HG02623 (cell line): ENCODE measurements at regions not wholly inside any gene's neighbourhood (a gene's known extent, or its start where the extent isn't known, plus 50 kb on each side); places are given as distances from the start of the nearest gene placed in this dataset.

Experiments
- ATAC-seq: cut with Tn5 transposase; IDR thresholded peaks from one replicate; pipeline ENCODE4 v1.9.1; 2021; ENCODE audit warnings: moderate library complexity; ENCODE audit not compliant: unreplicated experiment

- ATAC-seq = no peak
These were observed 1489.8 kb downstream of the STIM2 start for GRCh38 chr4:28350485-28350884.

- no peak for ATAC-seq
These were observed 1490.5 kb downstream of the STIM2 start for GRCh38 chr4:28351102-28351501.

DNA sequence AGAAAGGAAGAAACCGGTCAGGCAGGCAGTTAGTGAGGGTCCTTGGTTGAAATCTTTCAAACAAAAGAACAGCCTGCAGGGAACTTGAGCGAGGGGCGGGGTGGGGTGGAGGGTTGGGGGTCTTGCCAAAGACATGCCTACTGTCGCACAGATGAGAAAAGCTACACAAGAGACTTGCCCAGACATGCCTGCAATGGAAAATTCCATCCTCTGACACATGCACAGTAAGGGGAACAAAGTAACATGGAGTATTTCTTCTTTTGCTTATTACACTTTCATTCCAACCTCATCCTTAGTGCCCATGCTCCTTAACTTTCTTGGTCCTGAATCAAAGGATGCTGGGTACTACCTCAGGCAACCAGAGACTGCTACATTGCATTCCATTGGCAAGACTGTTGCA is 1491.2 kb downstream of the STIM2 start:
- no peak for ATAC-seq

DNA sequence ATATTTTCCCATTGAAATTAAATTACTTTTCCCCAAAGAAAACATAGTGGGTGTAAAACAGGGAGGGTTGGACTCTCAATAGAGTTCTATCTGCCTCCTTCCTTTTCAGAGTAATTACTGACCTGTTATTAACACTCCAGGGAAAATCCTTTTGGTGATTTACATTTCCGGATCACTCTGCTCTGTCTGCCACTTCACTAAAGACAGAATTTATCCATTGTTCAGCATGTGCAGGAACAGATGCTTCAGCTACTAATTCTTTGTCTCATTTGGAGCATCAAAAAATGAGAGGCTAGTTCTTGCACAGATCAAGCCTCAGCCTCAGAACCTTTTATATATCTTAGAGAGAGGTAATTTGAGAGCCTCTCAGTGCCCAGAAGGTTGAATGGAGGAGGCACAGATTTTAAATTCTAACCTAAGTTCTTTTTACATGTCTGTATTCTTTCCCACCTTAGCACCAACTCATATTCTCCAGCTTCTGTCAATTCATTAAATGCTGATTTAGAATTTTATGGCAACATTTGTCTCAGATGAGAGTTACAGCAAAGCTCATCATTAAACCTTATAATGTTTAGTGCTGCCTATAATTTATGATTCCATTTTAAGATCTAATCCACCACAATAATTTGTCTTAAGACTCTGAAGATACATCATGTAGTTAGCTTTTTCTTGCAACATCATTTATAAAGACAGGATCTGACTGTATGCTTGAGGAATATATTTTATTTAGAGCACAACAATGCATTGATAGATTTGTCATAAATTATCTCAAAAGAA is 1494.4 kb downstream of the STIM2 start:
- no peak for ATAC-seq

- no peak for ATAC-seq
These were observed 1497.3 kb downstream of the STIM2 start for GRCh38 chr4:28357990-28358389.

- no peak for ATAC-seq
These were observed 1498.0 kb downstream of the STIM2 start for GRCh38 chr4:28358606-28359005.

GRCh38 chr4:28360681-28361080 is 1500.0 kb downstream of the STIM2 start:
- no peak for ATAC-seq

DNA sequence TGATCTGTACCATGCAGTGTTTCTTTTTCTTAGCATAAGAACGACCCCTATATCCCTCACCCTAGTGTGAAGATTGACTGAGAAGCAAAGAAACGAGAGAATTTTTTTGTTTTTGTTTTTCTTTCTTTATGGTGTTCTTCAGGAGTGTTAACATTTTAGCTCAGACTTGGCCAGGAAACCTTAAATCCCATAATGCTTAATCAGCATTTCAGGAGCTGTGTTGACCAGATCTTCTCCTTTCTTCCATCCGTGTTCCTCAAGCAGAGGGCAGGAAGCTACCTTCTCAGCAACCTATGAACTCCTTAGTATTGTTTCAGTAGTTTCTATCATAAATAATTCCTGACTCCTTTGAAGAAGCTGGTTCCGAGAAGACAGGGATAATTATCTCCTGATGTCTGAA is 1501.5 kb downstream of the STIM2 start:
- no peak for ATAC-seq

DNA sequence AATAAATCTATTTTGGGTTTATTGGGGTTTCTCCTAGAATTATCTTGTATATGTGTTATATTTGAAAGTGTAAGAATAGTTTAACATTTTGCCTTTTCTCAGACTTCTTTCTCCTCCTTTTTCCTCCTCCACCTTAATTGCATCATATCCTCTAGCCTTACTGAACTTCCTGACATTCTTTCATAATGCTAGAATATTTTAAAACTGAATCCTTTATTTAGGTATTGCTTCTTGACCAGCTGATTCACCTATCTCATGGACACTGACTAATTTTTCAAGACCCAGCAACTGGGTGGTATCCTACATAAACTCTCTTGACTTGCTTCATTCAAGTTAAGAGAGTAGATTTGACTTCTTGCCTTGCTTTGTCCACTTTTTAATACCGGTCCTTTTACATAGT is 1508.9 kb downstream of the STIM2 start:
- no peak for ATAC-seq

DNA sequence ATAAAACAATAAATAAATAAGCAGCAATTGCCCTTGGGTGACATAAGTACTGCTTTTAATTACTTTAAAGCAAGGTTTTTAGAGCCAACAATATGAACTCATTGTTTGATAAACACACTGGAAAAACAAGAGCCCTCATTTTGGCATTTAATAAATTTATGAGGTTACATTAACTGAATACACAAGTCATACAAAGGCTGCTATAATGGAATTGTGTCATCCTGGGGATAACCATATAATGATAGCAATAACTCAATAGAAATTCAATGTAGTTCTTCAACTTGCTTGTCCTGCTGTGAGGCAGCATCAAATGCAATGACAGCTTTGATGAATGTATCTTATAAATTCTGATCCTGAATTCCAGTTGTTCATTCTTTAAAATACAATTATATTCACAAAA is 1512.5 kb downstream of the STIM2 start:
- ATAC-seq = no peak

- ATAC-seq = no peak
These were observed 1513.0 kb downstream of the STIM2 start for GRCh38 chr4:28373601-28374000.

DNA sequence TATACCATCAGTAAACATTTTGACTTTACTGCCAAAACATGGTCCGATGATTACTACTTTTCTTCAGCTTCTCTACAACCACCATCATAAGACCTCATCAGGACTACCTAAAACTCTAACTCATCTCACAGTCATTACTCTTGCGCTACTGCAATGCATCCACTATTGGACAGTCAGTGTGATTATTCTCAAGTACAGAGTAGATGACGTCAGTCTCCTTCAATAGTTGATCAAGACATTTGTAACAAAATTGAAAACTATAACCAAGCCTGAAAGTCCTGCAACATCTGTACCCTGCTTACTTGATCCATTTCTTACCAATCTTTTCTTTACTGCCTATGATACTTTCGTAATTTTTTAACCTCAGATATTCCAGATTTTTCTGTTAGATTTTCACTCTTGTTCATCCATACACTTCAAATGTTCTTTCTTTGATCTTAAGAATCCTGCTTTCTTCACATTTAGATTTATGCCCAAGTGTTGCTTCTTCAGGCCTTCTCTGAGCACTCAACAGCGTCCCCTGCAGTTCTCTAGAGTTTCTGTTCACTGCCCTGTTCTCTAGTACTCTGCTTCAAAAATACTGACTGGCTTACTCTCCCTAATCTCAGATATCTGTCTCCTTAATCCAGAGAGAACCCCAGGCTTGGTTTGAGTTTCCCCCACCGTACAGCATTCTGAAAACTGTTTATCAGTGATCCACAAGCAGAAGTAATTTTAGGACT is 1517.6 kb downstream of the STIM2 start:
- ATAC-seq = no peak

DNA sequence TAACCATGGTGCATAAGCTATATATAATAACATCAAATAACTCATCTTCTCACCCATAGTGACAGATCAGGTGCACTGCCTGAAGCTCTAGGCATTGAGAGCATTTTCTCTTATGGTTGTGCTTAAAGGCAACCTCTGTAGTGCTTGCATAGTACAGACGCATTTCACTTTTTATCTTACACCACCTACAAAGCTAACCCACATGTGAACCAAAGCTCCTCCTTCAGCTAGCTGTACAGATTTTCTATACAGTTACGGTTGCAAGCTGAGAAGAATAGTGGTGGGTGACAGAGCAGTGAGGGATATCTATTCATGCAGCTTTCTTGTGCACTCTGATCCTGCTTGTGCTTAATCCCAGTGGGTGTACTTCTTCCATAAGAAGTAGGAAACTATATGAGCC is 1525.2 kb downstream of the STIM2 start:
- ATAC-seq = no peak

DNA sequence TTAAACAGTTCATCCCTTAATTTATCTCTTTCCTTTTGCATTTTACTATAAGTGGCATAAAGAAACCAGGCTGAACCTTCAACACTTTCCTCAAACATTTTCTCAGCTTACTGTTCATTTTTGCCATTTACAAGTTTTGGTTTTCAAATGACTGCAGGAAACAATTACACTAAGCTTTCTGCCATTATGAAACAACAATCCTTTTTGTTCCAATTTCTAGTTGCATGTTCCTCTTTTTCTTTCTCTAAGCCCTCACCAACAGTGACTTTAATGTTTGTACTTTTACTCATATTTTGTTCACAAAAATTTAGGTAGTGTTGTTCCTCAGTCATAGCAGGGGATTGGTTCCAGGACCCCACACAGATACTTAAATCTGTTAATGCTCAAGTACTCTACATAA is 1526.1 kb downstream of the STIM2 start:
- ATAC-seq = no peak

DNA sequence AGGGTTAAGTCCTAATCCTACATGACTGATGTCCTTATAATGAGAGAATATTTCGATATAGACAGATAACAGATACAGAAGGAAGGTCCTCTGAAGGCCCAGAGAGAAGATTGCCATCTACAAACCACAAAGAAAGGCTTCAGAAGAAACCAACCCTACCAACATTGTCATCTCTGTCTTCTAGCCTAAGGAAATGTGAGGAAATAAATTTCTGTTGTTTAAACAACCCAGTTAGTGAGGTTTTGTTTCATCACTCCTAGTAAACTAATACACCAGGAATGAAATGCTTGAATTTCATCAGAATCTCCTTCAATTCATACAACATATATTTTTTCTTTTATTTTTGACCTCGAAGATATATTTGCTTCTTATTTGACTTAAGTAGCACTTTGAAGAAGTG is 1527.8 kb downstream of the STIM2 start:
- ATAC-seq = no peak

GRCh38 chr4:28391877-28392276 is 1531.2 kb downstream of the STIM2 start:
- no peak for ATAC-seq

- ATAC-seq = no peak
These were observed 1542.1 kb downstream of the STIM2 start for GRCh38 chr4:28402751-28403150.

- ATAC-seq = no peak
These were observed 1560.6 kb downstream of the STIM2 start for GRCh38 chr4:28421221-28421620.

- no peak for ATAC-seq
These were observed 1565.6 kb downstream of the STIM2 start for GRCh38 chr4:28426251-28426650.

DNA sequence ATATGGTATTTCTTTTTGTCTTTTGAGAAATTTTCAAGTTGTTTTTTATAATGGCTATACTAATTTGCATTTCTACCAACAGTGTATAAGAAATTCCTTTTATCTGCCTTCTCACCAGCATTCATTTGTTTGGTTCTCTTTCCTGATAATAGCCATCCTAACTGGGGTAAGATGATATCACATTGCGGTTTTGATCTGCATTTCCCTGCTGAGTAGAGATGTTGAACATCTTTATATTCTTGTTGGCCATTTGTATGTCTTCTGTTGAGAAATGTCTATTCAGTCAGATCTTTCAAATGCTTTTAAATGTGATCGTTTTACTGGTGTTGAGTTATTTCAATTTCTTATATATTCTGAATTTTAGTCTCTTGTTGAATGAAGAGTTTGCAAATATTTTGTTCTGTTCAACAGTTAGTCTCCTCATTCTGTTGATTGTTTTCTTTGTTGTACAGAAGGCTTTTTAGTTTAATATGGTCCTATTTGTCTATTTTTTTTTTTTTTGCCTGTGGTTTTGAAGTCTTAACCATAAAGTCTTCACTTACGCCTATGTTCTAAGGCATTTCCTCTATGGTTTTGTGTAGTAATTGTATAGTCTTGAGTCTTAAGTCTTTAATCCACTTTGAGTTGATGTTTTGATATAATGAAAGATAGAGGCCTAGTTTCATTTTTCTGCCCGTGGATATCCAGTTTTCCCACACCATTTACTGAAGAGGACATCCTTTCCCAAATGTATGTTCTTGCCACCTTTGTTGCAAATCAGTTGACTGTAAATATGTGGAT is 1566.9 kb downstream of the STIM2 start:
- ATAC-seq = no peak

DNA sequence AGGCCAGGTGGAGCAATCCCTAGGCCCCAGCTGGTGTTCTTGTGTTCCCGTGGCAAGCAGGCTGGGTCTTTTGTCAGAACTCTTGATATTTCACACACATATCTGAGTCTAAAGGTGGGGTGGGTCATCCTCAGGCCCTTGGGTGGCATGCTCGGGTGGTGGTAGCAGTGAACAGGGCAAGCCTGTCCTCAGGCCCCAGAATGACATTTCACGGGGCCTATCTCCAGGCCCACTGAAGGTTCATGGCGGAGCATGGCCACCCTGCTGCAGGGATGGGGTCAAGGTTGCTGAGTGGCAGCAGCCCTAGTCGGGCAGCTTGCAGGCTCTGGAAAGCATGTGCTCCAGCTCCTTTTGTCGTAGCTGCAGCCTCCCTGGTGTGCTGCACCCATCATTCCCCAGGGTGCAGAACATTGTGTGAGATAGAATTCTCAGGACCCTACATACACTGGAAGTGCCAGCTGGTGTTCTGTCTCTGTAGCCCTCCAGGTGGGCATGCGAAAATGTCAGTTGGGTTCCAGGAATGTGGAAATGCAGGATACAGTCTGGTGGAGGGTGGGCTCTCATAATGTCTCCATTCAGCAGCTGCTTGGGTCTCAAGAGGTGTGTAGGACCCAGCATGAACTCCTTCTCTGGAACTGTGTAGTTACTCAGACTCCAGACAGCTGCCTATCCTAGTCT is 1571.8 kb downstream of the STIM2 start:
- no peak for ATAC-seq
